B cell (primary cell): ENCODE measurements at regions not wholly inside any gene's neighbourhood (a gene's known extent, or its start where the extent isn't known, plus 50 kb on each side); places are given as distances from the start of the nearest gene placed in this dataset.
"Not testable (repeated sequence)": the region's sequence is repeated elsewhere in the genome, so short reads cannot be mapped to it uniquely, and the experiment has no call there.

Source experiments
- ATAC-seq: fragments of 200-7000 bp; cut with Tn5 transposase; one replicate; pipeline ENCODE4 v1.10.0; 2021; ENCODE audit warnings: low read depth, mild to moderate bottlenecking, moderate number of reproducible peaks, moderate library complexity
- CTCF ChIA-PET: fragments of 350-600 bp; sonication (Branson Sonifier 250); formaldehyde crosslinking; loops from one replicate; lab custom pipeline; 2021; ENCODE audit warnings: antibody characterized with exemption, inconsistent platforms; lab: Charles Lee
- POLR2A ChIA-PET: fragments of 350-600 bp; sonication (Branson Sonifier 250); formaldehyde crosslinking; loops from one replicate; lab custom pipeline; 2021; ENCODE audit warnings: antibody characterized with exemption; lab: Charles Lee
- DNase-seq: peaks from one replicate; pipeline ENCODE4 v3.0.0; 2013
- H2AFZ ChIP-seq: 2 replicates; pipeline ENCODE4 v1.6.1; 2012; ENCODE audit warnings: mild to moderate bottlenecking, low read depth, low read length; ENCODE audit not compliant: insufficient read depth, poor library complexity, severe bottlenecking
- H3K27ac ChIP-seq, 2 donors: 1 replicate in 1 of 2; 2 replicates in 1 of 2; pipeline ENCODE4 v1.5.1; 2012 to 2013; ENCODE audit warnings: low read length in 2 of 2, mild to moderate bottlenecking in 2 of 2, moderate library complexity in 1 of 2
- H3K27me3 ChIP-seq, 4 experiments: fragments of 200-600 bp in 1 of 4; sonication (generic) in 1 of 4; replicated peaks in 1 of 4; 1 replicate in 2 of 4; 2 replicates in 2 of 4; pipeline versions ENCODE4 v1.6.1 to v1.7.0; 2013 to 2016; ENCODE audit warnings: low read length in 3 of 4, mild to moderate bottlenecking in 2 of 4, mixed read lengths in 1 of 4, moderate library complexity in 1 of 4; ENCODE audit not compliant: insufficient read depth in 4 of 4, control insufficient read depth in 3 of 4; ENCODE audit errors: control extremely low read depth in 1 of 4
- H3K36me3 ChIP-seq, 2 experiments: replicated peaks in 1 of 2; 1 replicate in 1 of 2; 2 replicates in 1 of 2; pipeline versions ENCODE4 v1.6.1 to v1.7.1; 2013; ENCODE audit warnings: low read length in 1 of 2; ENCODE audit not compliant: insufficient read depth in 2 of 2, control insufficient read depth in 1 of 2; ENCODE audit errors: control extremely low read depth in 1 of 2, extremely low read depth in 1 of 2
- H3K4me1 ChIP-seq, 2 donors: fragments of 200-600 bp in 1 of 2; sonication (generic) in 1 of 2; 1 replicate in 1 of 2; 2 replicates in 1 of 2; pipeline versions ENCODE4 v1.5.1 to v1.6.1; 2013 to 2017; ENCODE audit warnings: low read length in 2 of 2; ENCODE audit not compliant: control insufficient read depth in 2 of 2, insufficient read depth in 2 of 2
- H3K4me2 ChIP-seq: replicated peaks from 2 replicates; pipeline ENCODE3; 2012; ENCODE audit warnings: mild to moderate bottlenecking, low read depth, low read length; ENCODE audit not compliant: poor library complexity, severe bottlenecking
- H3K4me3 ChIP-seq, 5 experiments: fragments of 200-600 bp in 1 of 5; sonication (generic) in 1 of 5; 1 replicate in 3 of 5; 2 replicates in 2 of 5; pipeline versions ENCODE4 v1.5.1 to v1.7.0; 2011 to 2016; ENCODE audit warnings: low read length in 4 of 5, mild to moderate bottlenecking in 4 of 5, low read depth in 2 of 5, control low read depth in 1 of 5, moderate library complexity in 1 of 5; ENCODE audit not compliant: insufficient read depth in 1 of 5; ENCODE audit errors: control extremely low read depth in 1 of 5, extremely low read depth in 1 of 5
- H3K79me2 ChIP-seq: fragments of 200-600 bp; sonication (generic); one replicate; pipeline ENCODE4 v1.6.0; 2016; ENCODE audit warnings: low read length; ENCODE audit not compliant: control insufficient read depth, insufficient read depth
- H3K9ac ChIP-seq: fragments of 200-600 bp; sonication (generic); 2 replicates; pipeline ENCODE4 v1.6.1; 2017; ENCODE audit warnings: mild to moderate bottlenecking, low read length, moderate library complexity
- H3K9me3 ChIP-seq, 3 donors: one replicate each; pipeline versions ENCODE4 v1.6.1 to v1.7.1; 2013; ENCODE audit warnings: low read length in 2 of 3; ENCODE audit not compliant: control insufficient read depth in 2 of 3, insufficient read depth in 1 of 3; ENCODE audit errors: control extremely low read depth in 1 of 3
- H4K20me1 ChIP-seq: 2 replicates; pipeline ENCODE4 v1.6.0; 2012; ENCODE audit warnings: mild to moderate bottlenecking, low read length; ENCODE audit not compliant: insufficient read depth, control insufficient read depth, poor library complexity, severe bottlenecking
- H3K27ac Mint-ChIP-seq: one replicate; pipeline ENCODE4 v1.8.0; 2021; ENCODE audit warnings: mixed read lengths
- H3K27me3 Mint-ChIP-seq: one replicate; pipeline ENCODE4 v1.8.0; 2021; ENCODE audit warnings: mixed read lengths
- H3K4me1 Mint-ChIP-seq: one replicate; pipeline ENCODE4 v1.8.0; 2021; ENCODE audit warnings: mixed read lengths
- H3K4me3 Mint-ChIP-seq: one replicate; pipeline ENCODE4 v1.8.0; 2021; ENCODE audit warnings: mixed read lengths
- H3K9me3 Mint-ChIP-seq: one replicate; pipeline ENCODE4 v1.8.0; 2022; ENCODE audit warnings: mixed read lengths; ENCODE audit not compliant: insufficient read depth
- EZH2 ChIP-seq: IDR thresholded peaks from 2 replicates; pipeline ENCODE4 v1.6.1; 2012; ENCODE audit warnings: borderline replicate concordance, low read depth, mild to moderate bottlenecking, moderate library complexity, low read length; ENCODE audit not compliant: insufficient read depth, poor library complexity, severe bottlenecking
- WGBS: methylation state at CpG from one replicate; pipeline ENCODE4 v1.1.5; 2013; ENCODE audit warnings: missing lambda C conversion rate; ENCODE audit not compliant: insufficient coverage; 5-methylcytosine and 5-hydroxymethylcytosine counted together
- intact Hi-C: fragments of 100-400 bp; cut with micrococcal nuclease; formaldehyde crosslinking; loops from one replicate; pipeline ENCODE4 v1.10.0; 2022
- TF ChIP-seq, protein P1 (sequence below): fragments of 200-600 bp; IDR thresholded peaks from one replicate; pipeline ENCODE4 v1.8.0; 2022; ENCODE audit warnings: antibody characterized with exemption, mild to moderate bottlenecking

DNA sequence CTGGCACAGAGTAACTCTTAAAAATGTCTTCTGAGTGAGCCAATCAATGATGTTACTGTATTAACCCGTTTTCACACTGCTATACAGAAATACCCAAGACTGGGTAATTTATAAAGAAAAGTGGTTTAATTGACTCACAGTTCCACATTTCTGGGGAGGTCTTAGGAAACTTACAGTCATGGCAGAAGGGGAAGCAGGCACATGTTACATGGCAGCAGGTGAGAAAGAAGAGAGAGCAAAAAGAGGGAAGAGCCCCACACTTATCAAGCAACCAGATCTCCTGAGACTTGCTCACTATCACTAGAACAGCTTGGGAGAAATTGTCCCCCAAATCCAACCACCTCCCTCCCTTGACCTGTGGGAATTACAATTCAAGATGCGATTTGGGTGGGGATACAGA lies 97.6 kb upstream of the MIR17HG start:
- Histone ChIP-seq H3K27me3 (no peaks in the 10 kb centered on the region), H2AFZ (no peak overlapping the region), H3K9me3 (no peaks in the 10 kb centered on the region), H3K27ac (no peak overlapping the region), H3K36me3 (no peaks in the 10 kb centered on the region), H3K9ac (no peak overlapping the region), H3K4me2 (no peak overlapping the region), H4K20me1 (no peaks in the 10 kb centered on the region), H3K79me2 (no peaks in the 10 kb centered on the region), H3K4me1 (no peaks in the 10 kb centered on the region), H3K4me3 (no peak overlapping the region)
- POLR2A ChIA-PET: no interaction called here
- no peak for DNase-seq
- H3K4me1 Mint-ChIP-seq: no peaks in the 10 kb centered on the region
- H3K27ac Mint-ChIP-seq: no peak overlapping the region
- WGBS: no CpG with 5 or more reads among the region's 2 CpGs
- peaks cover 4% of the 10 kb centered on the region for H3K27me3 Mint-ChIP-seq
- intact Hi-C loops: no loop called here
- H3K9me3 Mint-ChIP-seq: no peaks in the 10 kb centered on the region
- no peak for TF ChIP-seq EZH2
- TF ChIP-seq, protein P1, sequence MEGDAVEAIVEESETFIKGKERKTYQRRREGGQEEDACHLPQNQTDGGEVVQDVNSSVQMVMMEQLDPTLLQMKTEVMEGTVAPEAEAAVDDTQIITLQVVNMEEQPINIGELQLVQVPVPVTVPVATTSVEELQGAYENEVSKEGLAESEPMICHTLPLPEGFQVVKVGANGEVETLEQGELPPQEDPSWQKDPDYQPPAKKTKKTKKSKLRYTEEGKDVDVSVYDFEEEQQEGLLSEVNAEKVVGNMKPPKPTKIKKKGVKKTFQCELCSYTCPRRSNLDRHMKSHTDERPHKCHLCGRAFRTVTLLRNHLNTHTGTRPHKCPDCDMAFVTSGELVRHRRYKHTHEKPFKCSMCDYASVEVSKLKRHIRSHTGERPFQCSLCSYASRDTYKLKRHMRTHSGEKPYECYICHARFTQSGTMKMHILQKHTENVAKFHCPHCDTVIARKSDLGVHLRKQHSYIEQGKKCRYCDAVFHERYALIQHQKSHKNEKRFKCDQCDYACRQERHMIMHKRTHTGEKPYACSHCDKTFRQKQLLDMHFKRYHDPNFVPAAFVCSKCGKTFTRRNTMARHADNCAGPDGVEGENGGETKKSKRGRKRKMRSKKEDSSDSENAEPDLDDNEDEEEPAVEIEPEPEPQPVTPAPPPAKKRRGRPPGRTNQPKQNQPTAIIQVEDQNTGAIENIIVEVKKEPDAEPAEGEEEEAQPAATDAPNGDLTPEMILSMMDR: no peak
- no peak overlapping the region for H3K4me3 Mint-ChIP-seq
- ATAC-seq: no peak
- CTCF ChIA-PET: no interaction called here

DNA sequence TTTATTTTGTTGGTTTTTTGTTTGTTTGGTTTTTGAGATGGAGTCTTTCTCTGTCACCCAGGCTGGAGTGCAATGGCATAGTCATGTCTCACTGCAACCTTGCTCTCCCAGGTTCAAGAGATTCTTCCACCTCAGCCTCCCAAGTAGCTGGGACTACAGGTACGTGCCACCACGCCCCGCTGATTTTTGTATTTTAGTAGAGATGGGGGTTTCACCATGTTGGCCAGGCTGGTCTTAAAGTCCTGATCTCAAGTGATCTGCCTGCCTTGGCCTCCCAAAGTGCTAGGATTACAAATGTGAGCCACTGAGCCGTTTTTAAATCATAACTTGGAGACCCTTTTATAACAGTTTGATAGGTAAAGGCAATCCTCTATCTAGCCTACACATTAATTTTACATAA lies 95.9 kb upstream of the MIR17HG start:
- H3K79me2 ChIP-seq, H3K27me3 ChIP-seq, H3K9me3 ChIP-seq, H3K4me1 ChIP-seq, H3K36me3 ChIP-seq, H3K27ac Mint-ChIP-seq, H3K27ac ChIP-seq, H3K4me3 ChIP-seq, H3K4me2 ChIP-seq, H2AFZ ChIP-seq, ATAC-seq, H3K9me3 Mint-ChIP-seq, POLR2A ChIA-PET, DNase-seq, H3K27me3 Mint-ChIP-seq, H4K20me1 ChIP-seq, H3K4me3 Mint-ChIP-seq, CTCF ChIA-PET, intact Hi-C loops, H3K9ac ChIP-seq, H3K4me1 Mint-ChIP-seq: not testable (repeated sequence)
- no CpG with 5 or more reads among the region's 4 CpGs for WGBS
